ENCODE measurements at regions not wholly inside any gene's neighbourhood (a gene's known extent, or its start where the extent isn't known, plus 50 kb on each side); places are given as distances from the start of the nearest gene placed in this dataset.
"Not testable (repeated sequence)": the region's sequence is repeated elsewhere in the genome, so short reads cannot be mapped to it uniquely, and the experiment has no call there.

DNA sequence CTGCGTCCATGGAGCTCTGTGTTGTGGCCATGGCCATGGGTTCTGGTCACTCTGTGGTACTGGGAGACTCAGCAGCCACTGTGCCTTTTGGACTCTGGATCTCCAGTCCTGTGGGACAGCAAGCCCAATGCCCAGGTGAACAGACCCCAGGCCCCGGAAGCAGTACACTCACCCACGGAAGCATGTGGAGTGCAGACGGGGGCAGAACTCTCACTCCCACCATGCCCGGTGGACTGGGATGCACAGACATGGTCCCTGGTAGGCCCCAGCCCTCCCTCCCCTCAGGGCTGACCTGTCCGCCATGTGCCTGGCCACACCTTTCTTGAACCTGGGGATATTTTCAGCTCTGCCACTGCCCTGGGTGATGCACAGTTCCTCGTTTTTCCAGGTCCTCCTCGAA is 163.3 kb downstream of the URI1 start:
- no peak for DNase-seq

DNA sequence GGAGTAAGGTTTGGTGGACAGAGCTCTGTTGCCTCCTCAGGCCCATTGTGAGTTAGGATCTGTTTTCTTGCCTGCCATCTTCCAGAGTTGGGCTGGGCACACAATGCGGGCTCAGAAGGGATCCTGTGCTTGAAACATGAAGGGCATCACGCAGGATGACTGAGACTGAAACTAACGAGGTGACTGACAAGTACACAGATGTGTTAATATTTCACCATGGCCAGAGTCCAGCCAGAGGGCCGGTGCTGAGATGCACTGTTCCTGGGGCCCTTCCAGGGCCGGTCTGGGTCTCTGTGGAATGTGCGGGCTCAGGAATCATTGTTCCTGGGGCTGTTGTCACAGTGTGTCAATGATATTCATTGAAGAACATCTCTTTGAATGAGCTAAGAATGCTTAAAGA is 163.7 kb downstream of the URI1 start:
- DNase-seq = no peak

DNA sequence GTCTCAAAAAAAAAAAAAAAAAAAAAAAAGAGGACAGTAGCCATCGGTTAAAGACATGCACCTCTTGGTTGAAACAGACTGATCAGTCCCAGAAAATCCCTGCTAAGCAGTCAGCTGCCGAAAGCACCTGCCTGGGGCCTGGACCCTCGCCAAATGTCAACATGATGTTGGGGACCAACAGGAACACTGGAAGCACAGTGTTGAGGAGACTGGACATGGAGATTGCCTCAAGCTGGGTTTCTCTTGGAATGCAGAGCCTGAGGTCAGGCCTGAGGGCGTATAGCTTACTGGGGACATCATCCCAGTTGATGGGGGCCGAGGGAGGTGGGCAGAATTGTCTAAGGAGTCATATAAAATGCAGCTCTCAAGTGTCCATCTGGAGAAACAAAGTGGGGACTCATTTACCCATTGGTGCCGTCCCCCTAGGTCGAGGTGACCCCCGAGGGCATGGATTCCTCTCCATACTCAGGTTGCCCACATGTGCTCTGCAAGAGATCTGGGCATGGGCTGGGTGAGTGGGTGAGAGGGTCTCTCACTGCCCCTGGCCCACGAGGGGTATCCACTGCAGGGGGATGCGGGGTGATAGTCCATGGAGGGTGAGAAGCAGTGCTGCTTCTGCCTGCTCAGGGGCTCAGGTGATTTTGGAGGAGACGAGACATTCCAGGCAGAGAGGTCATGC is 164.5 kb downstream of the URI1 start:
- no peak for DNase-seq

DNA sequence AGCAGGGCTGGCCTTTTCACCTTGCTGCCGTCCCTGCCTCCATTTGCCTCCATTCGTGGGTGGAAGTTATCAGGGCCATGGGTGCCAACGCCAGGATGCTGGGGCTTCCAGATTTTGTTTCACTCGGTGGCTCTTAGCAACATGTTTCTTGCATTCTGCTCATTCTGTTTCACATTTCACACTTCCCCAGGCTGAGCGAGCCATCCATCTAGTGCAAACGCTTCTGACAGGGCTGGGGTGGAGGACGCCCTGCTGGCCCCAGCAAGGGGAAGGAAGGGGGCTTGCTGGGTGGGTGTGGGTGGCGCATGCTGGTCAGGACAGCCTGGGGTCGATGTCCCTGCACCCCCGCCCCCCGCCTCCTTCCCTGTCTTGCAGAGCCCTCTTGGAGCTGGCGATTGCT is 165.2 kb downstream of the URI1 start:
- no peak for DNase-seq

DNA sequence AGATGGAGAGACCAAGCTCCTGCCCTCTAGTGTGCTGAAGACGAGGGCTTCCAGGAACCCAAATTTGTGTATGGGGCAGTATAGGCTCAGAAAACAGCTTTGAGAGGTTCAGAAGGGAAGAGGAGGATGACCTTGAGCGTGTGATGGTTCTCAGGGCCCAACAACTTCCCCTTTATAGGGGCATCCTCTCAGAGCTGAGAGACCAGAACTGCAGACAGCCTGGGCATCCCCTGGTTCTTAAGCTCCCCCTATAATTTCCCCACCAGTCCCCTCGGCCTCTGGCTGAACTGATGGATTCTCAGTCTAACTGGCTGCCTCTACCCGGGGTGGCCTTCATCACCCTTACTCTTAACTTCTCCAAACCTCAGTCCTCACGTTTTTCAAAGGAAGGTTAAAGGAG is 167.5 kb downstream of the URI1 start:
- no peak for DNase-seq

DNA sequence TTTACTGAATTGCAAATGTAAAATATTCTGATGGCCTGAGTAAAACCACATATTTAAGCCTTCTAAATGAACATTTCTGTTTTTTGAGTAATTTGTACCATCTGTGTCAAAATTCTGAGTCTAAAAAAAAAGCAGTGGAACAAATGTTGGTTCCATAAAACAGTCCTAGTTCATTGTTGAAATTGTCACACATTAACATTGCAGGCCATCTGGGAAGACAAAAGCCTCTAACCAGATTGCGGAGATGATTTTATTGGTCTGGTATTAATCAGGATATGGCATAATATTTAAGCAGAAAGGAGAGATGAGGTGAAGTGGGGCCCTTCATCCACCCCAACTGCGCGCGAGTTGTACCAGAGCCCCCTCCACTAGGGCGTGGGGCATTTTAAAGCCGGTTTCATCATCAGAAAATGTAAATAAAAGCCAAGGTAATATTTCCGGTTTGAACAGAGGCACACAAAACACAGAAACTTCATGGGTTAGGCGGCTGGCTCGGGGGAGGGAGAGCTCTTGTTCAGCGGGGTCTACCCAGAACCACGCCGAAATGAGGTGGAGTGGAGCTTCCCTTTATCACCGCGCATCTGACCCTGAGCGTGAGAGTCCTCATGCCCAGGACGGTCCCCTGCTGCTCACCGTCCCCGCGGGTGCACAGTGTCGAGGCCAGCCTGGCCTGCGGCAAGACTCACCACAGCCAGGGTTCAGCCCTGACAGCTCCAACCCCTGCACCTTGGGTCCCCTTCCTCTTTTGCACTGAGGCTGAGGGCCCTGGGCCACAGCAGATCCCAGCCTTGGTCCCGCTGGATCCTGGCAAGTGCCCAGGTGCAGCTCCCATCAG is 169.2 kb downstream of the URI1 start:
- DNase-seq = no peak

DNA sequence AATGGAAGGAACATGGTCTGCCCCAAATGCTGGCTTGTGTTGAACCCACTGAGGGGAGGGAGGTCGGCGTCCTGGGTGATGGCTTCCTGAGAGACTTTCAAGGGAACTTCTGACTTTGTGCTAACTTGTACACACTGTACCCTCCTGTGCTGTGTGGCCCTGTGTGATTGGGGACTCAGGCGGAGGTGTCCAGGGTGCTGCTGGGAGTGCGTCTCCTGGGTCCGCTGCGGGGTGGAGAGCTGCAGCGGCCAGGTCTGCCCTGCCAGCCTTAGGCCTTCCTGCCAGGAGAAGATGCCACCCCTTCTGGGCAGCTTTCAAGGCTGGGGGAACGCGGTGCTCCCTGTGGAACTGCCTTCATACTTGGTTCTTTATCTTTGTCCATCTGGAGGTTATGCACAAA is 170.1 kb downstream of the URI1 start:
- no peak for DNase-seq

DNA sequence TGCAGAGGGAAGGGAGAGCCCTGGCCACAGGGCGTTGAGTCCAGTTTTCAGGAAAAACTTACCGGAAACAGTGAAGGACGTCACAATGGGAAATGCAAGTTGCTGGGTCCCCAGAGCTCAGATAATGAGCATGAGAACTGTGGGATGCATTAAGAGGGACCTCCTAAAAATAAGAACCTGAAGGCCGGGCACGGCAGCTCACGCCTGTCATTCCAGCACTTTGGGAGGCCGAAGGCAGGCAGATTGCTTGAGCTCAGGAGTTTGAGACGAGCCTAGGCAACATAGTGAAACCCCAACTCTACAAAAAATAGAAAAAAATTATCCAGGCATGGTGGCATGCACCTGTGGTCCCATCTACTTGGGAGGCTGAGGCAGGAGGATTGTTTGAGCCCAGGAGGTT is 170.6 kb downstream of the URI1 start:
- DNase-seq = no peak

DNA sequence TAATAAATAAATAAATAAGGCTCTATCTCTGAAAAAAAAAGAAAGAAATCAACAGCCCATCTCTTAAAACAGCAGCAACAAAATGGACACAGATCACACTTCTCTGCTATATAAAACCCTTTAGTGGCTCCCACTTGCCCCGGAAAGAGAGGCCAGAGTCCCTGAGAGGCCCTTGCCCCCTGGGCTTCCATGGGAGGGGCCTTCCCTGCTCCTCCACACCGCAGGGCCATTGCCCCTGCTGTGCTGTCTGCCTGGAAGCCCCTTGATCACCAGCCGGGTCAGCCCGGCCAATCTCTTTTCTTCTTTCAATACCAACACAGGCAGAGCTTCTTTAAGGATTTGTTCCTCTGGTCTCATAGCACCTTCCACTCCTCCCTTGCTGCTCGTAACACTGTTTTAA is 171.1 kb downstream of the URI1 start:
- DNase-seq = no peak

DNA sequence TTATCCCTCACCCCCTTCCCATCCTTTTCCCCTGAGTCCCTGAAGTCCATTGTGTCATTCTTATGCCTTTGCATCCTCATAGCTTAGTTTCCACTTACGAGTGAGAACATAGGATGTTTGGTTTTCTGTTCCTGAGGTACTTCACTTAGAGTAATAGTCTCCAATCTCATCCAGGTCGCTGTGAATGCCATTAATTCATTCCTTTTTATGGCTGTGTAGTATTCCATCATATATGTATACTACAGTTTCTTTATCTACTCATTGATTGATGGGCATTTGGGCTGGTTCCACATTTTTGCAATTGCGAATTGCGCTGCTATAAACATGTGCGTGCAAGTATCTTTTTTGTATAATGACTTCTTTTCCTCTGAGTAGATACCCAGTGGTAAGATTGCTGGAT is 172.1 kb downstream of the URI1 start:
- not testable (repeated sequence) for DNase-seq

DNA sequence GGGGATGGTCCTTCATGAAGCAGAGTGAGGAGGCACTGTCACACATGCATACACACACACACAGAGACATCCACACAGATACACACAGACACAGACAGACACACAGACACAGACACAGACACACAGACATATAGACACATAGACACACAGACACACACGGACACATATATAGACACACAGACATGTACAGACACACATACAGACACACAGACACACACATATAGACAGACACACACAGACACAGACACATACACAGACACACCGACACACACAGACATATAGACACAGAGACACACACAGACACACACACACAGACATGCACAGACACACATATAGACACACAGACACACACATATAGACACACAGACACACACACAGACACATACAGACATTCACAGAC is 173.9 kb downstream of the URI1 start:
- no peak for DNase-seq

DNA sequence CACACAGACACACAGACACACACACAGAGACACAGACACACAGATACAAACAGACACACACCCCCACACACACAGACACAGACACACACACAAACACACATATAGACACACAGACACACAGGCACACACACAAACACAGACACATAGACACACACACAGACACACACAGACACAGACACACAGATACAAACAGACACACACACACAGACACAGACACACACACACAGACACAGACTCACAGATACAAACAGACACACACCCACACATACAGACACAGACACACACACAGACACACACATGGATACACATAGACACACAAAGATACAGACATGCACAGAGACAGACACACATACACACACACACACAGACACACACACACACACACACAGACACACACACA is 174.5 kb downstream of the URI1 start:
- no peak for DNase-seq

DNA sequence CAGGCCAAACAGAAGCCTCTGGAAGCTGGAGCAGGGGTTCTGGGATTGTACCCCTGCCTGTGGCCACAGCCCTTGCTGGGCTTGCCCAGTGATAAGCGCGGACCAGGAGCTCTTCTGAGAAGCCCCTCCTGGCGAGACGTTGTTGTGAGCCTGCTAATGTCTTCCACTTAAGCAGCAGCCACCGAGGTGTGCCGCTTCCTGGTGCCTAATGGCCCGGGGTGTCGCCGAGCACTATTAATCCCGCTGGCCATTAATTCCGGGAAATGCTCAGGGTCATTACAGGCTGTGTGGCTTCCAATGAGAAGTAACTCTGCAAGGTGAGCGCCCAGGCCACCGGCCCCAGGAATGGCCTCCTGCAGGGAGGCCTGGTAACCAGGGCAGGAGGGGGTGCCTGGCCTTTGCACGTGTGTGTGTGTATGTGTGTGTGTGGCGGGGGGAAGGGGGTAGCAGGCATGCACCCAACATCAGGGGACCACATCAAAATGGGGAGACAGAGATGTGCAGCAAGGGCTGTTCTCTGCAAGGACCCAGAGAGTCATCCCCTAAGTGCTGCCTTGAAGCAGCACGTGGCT is 175.0 kb downstream of the URI1 start:
- no peak for DNase-seq

DNA sequence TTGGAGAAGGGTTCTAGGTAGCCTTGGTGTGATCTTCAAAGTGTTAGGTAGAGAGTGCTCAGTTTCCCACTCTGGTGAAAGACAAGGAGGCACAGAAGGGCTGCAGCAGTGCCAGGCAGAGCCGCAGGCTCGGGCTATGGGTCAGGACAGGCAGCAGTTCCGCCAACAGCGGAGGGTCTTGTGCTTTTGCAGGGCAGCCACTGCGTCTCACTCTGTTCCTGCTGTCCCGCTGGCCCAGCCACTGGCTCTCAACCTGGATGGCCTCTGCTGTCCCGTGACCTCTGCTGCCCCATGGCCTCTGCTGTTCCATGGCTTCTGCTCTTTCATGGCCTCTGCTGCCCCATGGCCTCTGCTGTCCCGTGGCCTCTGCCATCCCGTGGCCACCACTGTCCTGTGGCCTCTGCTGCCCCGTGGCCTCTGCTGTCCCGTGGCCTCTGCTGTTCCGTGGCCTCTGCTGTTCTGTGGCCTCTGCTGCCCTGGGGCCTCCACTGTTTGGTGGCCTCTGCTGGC is 175.7 kb downstream of the URI1 start:
- no peak for DNase-seq

DNA sequence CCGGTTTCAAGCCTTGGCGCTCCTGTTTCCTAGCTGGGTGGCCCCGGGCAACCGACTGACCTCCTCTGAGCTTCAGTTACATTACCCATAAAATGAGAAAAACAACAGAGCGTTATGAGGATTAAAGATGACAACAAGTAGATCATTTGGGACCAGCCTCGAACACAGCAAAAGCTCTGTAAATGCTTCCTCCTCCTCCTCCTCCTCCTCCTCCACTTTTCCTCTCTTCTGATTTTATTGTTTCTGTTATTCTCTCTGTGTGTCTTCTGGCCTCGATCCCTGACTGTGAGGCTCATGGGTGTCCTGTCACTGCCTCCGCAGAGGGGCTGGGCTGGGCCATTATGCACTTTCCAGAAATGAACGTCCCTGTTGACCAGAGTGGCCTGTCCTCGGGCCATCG is 176.2 kb downstream of the URI1 start:
- DNase-seq = no peak

DNA sequence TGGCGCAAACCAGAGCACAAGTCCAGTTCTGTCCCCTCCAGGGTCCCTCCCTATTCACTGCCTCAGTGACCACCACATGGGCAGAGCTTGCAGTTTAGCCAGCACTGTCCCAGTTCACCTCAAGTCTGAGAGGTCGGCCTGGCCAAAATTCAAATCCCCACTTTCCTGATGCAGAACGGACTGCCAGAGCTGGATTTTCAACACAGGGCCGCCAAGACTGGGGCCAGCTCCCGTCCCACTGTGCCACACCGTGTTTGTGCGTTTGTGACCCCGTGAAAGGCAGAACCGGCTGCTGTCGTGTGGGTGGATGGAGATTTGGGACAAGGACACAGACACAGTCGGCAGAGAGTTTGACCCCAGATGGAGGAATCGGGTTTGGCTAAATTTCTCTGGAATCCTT is 176.7 kb downstream of the URI1 start:
- DNase-seq = no peak

DNA sequence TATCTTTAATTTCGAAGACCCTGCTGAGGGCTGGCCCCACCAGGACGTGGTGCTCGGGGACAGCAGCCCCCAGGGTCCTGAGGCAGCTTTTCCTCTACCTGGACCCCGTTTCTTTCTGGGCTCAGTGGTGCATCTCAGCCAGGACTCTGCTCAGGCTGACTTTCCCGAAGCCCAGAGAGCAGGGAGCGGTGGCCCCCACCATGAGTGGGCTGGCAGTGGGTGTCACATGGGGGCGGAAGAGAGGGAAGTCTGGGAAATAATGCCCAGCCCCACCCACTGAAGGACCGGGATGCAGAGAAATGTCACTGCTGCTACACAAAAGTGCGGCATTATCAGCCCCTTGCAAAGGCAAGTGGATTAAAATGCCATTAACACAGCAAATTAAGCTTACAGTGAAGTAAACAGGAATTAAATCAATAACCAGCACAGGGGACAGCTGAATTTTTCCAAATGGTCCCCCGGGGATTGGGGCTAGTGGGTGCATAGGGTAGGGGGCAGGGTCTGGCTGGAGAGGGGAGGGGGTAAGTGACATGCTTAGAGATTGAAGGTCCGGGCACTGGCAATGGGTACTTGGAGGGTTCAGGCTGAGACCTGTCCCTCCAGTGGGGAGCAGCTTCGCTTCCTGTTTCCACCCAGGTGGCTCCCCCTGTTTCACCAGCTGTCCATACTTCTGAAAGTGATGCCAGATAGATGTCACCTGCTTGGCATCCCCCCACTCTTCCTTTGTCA is 177.3 kb downstream of the URI1 start:
- DNase-seq = no peak

DNA sequence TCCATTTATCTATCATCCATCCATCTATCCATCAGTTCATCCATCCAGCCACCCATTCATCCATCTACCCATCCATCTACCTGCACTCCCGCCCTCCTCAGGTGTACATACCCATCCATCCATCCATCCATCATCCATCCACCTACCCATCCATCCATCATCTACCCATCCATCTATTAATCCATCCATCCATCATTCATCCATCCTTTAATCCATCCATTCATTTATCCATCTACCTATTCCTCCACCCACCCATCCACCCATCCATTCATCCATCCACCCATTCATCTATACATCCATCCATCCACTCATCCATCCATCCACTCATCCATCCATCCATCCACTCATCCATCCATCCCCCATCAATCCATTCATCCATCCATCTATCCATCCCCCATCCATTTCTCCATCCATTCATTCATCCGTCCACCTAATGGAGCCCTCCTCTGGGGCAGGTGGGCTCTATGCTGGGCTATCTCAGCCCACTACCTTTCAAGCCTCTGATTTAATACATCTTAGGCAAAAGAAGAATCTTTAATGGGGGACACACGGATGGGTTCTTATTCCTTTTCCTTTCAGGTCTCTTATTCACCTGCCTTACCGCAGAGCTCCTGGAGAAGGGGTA is 178.9 kb downstream of the URI1 start:
- no peak for DNase-seq

DNA sequence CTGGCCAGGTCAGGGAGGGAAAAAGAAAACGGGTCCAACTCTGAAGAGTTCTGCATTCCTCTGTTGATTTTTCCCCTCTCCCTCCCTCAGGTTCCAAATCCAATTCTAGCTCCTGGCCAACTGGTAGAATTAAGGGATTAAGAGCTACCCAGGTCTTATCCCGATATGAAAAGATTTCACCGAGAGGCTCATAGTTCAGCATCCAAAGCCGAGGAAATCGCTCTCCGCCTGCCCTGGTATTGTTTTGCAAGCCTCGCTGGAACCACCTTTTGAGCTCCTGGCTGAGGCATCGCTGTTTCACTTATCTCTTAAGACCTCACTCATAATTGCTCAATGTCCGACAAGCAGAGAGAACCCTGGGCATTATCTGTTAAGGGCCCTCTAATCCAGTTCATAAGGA is 180.4 kb downstream of the URI1 start:
- DNase-seq = no peak

DNA sequence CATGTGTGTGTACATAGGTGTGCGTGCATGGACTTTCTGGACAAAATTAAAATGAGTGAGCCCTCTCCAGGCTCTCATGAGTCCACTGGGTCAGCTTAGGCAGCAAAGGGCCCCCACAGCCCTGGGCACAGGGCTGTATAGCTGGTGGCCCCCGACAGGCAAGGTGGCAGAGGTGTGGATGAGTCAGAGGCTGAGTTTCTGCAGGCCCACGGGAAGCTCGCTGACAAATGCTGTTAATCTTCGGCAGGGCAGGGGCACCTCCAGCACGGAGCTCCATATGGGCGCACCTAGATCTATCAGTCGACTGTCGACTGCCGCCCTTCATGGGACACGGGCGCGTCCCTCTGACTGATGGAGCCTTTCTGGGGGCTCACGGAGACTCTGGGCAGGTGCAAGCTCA is 181.1 kb downstream of the URI1 start:
- DNase-seq = no peak

DNA sequence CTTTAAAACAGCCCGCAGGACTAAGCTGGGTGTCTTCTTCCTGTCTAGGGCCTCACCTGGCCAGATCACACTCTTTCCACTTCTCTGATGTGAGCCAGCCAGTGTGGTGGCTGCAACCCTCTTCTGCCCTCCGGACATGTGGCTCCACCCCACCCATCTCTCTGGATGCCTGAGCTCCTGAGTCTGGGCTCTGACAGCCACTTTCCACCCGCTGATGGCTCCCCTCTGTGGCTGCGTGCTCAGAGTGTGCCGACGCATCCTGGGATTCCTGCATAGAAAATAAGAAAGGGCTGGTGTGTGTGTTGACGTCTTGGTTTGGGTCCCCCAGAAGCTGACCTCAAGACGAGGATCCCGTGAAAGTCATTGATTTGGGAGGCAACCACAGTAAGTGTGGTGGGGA is 181.6 kb downstream of the URI1 start:
- no peak for DNase-seq

DNA sequence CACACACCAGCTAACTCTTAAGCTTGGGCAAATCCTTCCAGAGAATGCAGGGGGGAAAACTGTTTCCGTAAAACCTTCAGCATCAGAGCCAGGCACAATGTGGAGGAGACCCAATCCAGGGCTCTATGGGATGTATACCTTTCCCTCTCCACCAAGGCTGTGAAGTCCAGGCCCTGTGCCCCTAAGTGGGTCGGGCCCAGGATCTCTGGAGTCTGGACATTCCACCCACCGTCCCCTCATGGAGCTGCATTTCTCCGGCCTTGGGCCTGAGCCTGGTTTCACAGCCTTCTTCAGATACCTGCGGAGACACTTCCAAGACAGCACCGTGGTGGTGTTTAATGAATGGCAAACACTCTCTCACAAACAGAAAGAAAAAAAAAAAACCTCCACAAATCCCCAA is 186.2 kb downstream of the URI1 start:
- no peak for DNase-seq
